HG03565 (cell line): ENCODE measurements at regions not wholly inside any gene's neighbourhood (a gene's known extent, or its start where the extent isn't known, plus 50 kb on each side); places are given as distances from the start of the nearest gene placed in this dataset.
"Not testable (repeated sequence)": the region's sequence is repeated elsewhere in the genome, so short reads cannot be mapped to it uniquely, and the experiment has no call there.

Experiments used
- ATAC-seq: cut with Tn5 transposase; IDR thresholded peaks from one replicate; pipeline ENCODE4 v1.9.1; 2021; ENCODE audit warnings: mild to moderate bottlenecking, moderate library complexity; ENCODE audit not compliant: unreplicated experiment

DNA sequence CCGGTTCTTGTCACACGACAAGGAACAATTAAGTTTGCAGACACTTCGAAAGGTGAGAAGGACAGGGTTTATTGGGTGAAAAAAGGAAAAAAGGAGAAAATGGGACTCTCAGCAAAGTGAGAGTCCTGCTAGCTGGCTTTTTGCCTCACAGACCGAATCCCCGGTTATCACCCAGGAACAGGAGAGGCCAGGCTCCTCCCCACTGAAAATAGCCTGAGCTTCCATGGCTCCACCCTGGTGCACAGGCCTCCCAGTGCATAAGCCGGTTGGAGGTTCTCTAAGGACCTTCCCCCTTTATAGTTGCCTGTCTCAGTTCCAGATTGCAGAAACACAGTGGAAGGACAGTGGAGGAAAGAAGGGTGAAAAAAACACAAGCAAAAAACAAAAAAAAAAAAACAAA is 571.7 kb downstream of the KCTD12 start:
- no peak for ATAC-seq

- no peak for ATAC-seq
Measured at GRCh38 chr13:76307142-76307541, 579.1 kb downstream of the KCTD12 start.

- no peak for ATAC-seq
Measured at GRCh38 chr13:76300688-76301087, 585.5 kb downstream of the KCTD12 start.

GRCh38 chr13:76297331-76297730 is 588.9 kb downstream of the KCTD12 start:
- ATAC-seq = no peak

GRCh38 chr13:76296751-76297150 is 589.5 kb downstream of the KCTD12 start:
- no peak for ATAC-seq

GRCh38 chr13:76295020-76295419 is 591.2 kb downstream of the KCTD12 start:
- not testable (repeated sequence) for ATAC-seq

- no peak for ATAC-seq
Measured at GRCh38 chr13:76293751-76294150, 592.5 kb downstream of the KCTD12 start.

DNA sequence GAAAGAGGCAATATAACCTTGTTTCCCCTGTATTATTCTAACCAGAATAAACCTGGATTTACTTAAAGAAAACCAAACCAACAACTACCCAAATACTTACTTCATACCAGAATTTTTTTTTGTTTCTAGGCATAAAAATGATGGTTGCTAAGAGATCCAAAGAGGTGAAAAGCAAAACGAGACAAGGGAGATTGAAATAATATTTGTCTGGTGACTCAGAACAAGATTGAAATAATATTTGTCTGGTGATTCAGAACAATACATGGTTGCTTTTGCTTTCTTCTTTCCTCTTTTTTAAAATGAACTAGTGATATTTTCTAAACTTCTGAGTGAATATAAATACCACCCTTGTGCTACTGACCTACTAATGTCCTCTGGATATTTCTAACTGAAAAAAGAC is 592.9 kb downstream of the KCTD12 start:
- ATAC-seq = no peak

DNA sequence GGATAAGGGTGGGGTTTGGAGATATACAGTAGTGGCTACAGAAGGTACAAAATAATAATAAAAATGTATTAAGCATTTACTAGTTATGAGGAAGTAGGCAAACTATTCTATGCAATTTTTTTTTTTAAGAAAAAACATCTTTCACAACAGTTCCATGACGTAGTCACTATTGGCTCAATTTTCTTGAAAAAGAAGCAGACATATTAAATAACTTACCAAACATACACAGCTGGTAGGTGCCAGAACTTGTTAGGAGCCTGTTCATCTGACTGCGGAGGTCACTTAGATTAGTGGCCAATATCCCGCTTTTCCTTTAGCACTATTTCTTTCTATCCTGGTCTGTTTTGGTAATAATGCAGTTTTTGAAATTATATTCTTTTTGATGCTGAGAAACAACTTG is 593.5 kb downstream of the KCTD12 start:
- no peak for ATAC-seq

DNA sequence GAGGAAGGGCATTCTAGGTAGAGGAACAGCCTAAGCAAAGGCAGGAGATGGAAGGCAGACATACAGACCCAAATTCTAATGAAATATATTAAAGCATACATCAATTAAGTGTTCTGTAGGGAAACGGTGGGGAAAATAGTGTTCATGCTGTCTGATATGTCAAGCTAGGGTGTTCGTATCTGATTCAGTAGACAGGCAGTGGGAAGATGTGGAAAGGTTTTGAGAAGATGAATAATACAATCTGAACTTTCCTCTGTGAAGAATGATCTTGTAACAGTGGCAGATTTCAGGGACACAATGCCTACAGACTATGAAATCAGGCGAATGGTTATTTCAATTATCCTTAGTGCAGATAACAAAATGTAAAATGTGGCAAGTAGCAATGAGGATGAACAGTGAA is 594.2 kb downstream of the KCTD12 start:
- no peak for ATAC-seq

- ATAC-seq = no peak
Measured at GRCh38 chr13:76289558-76289957, 596.6 kb downstream of the KCTD12 start.

DNA sequence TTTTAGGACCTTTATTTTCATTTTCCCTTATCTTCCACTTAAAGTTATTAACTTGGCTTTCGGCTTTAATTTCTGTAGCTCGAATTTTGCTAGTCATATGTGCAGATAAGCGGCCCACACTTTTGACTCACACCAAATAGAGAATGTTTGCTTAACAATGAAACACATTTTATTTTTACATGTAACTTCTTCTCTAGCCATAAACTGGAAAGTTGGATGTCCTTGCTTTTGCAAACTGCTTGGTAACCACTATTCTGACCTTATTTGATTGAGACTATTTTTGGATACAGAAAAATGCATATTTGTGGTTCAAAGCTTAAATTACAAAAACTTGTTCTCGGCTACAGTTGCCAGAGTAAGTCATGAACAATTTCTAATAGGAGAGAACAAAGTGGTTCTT is 600.0 kb downstream of the KCTD12 start:
- no peak for ATAC-seq

DNA sequence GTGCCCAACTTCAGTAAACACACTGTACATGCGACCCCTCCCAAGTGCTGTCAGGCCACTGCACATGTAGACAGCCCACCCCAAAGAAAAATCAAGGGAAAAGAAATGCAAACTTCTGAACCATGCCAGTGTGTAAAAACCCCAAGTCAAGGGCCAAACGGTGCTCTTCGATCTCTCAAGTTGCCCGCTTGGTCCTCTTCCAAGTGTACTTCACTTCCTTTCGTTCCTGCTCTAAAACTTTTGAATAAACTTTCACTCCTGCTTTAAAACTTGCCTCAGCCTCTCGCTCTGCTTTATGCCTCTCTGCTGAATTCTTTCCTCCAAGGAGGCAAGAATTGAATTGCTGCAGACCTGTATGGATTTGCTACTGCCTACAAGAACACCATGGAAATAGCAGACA is 600.7 kb downstream of the KCTD12 start:
- no peak for ATAC-seq

- ATAC-seq = not testable (repeated sequence)
Measured at GRCh38 chr13:76279766-76280165, 606.4 kb downstream of the KCTD12 start.

- no peak for ATAC-seq
Measured at GRCh38 chr13:76271728-76272232, 614.4 kb downstream of the KCTD12 start.

- ATAC-seq = not testable (repeated sequence)
Measured at GRCh38 chr13:76268307-76268706, 617.9 kb downstream of the KCTD12 start.

DNA sequence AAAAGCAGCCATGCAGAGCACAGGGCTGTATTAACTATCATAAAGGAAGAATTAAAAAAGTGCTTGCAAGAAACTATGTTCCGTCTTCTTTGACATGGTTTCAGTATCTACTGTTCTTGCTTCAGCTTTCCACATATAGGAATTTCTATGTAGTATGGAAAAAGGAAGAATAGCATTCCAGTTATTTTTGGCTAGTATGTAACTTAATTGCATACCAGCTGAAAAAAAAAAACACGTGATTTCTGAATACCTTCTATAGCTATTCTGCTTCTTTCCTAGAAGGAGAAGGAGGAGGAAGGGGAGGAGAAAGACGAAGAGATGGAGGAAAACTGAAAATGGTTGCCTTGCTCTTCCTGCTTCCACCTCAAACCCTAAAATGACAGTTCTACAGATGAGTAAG is 619.0 kb downstream of the KCTD12 start:
- ATAC-seq = no peak

DNA sequence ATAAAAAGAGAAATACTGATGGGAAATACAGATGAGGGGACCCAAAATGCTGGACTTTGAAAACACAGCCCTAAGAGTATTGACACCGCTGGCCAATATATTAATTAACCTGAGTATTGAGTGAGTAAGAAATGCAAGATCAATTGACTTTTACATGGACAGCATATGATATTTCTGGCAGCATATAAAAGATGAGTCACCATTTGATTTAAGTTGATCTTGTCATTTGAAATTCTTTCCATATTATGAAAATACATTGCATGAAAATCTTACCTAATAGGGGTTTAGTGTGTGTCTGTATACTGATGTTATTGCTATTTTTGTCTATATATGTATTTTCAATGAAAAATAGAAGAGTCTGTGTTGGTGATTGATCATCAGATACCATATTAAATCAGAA is 619.6 kb downstream of the KCTD12 start:
- ATAC-seq = no peak

DNA sequence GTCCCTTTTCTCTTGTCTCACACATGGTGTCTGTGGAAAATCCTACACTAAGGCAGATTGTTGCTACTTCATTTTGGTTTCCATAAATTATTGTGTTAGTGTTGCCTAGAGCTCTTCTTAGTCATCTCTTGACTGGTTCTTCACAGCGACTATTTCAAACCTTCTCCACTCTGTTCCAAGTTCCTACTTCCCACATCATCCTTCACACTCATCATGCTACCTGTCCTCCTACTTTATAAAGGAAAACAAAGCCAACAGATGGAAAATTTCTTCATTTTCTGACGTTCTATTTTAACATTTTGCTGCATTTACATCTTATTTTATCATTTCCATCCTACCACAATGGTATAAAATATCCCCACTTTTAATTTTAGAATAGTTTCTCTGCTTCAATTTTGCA is 614.1 kb downstream of the LMO7 start:
- ATAC-seq = no peak

- ATAC-seq = no peak
Measured at GRCh38 chr13:76245920-76246319, 609.8 kb downstream of the LMO7 start.

GRCh38 chr13:76245211-76245610 is 609.1 kb downstream of the LMO7 start:
- no peak for ATAC-seq

- ATAC-seq = not testable (repeated sequence)
Measured at GRCh38 chr13:76243120-76243519, 607.0 kb downstream of the LMO7 start.

DNA sequence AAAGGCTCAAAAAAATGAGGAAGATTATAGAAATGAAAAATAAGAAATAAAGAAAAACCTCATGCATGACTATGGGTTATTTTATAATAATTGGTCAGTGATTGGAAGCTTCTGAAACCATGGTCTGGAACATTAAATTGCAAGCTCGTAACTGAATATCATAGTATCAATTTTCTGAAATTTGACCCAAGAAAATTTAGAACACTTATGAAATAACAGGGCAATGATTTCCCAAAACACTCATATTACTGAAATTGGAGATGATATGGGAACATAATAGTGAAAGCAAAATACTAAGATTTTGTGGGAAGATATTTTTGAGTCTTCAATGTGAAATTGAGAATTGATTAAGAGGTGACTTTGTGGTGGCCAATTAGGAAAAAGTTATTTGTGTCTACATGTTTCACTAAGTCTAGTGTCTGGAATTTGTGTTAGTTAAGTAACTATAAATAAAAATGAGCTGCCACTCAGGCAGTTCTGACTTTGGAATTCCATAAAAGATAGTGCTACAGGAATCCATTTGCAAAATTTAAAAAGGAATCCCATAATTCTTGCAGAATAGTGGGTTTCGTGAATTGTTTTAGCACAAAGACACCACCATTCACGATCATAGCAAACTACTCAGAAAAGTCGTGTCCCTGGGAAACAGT is 603.0 kb downstream of the LMO7 start:
- ATAC-seq = no peak
